ENCODE measurements at regions not wholly inside any gene's neighbourhood (a gene's known extent, or its start where the extent isn't known, plus 50 kb on each side); places are given as distances from the start of the nearest gene placed in this dataset.

GRCh38 chr2:220043155-220043989 is 415.9 kb downstream of the SLC4A3 start:
- TF ChIP-seq CTCF (IDR thresholded peaks at IDR 0.05 in 4 of 5, conservative IDR thresholded peaks at IDR 0.05 in 1 of 5) (no peak), POLR2A (IDR thresholded peaks at IDR 0.05) (no peak)
- no peaks in the 10 kb centered on the region for H3K4me1 ChIP-seq
- no peak for ATAC-seq
- no peaks in the 10 kb centered on the region for H3K27me3 ChIP-seq
- no peak for DNase-seq
- no peaks in the 10 kb centered on the region for H3K9me3 ChIP-seq
- no peaks in the 10 kb centered on the region for H3K36me3 ChIP-seq
- intact Hi-C loops (cut with DNase I; ENCODE audit: low total_unique reads) (no loop called here), in situ Hi-C loops (cut with MboI; ENCODE audit: low sequenced_read_pairs in 4 of 4) (no loop called here)
- H3K4me3 ChIP-seq: no peak overlapping the region
- H3K27ac ChIP-seq: no peak overlapping the region

GRCh38 chr2:220043990-220044335 is 416.5 kb downstream of the SLC4A3 start:
- intact Hi-C loops (cut with DNase I; ENCODE audit: low total_unique reads) (no loop called here), in situ Hi-C loops (cut with MboI; ENCODE audit: low sequenced_read_pairs in 4 of 4) (no loop called here)
- TF ChIP-seq POLR2A (IDR thresholded peaks at IDR 0.05): no peak
- no peak for TF ChIP-seq CTCF (IDR thresholded peaks at IDR 0.05 in 4 of 5, conservative IDR thresholded peaks at IDR 0.05 in 1 of 5)
- Histone ChIP-seq H3K36me3 (no peaks in the 10 kb centered on the region), H3K27me3 (no peaks in the 10 kb centered on the region), H3K27ac (no peak overlapping the region), H3K4me3 (no peak overlapping the region), H3K9me3 (no peaks in the 10 kb centered on the region), H3K4me1 (no peaks in the 10 kb centered on the region)
- ATAC-seq (no peak), DNase-seq (no peak)

- H3K4me3 ChIP-seq: no peak overlapping the region
- in situ Hi-C loops (cut with MboI; ENCODE audit: low sequenced_read_pairs in 4 of 4) (no loop called here), intact Hi-C loops (cut with DNase I; ENCODE audit: low total_unique reads) (no loop called here)
- no peaks in the 10 kb centered on the region for H3K27me3 ChIP-seq
- ATAC-seq (no peak), DNase-seq (no peak)
- H3K27ac ChIP-seq: no peak overlapping the region
- H3K4me1 ChIP-seq: no peaks in the 10 kb centered on the region
- no peak for TF ChIP-seq POLR2A (IDR thresholded peaks at IDR 0.05)
- TF ChIP-seq CTCF (IDR thresholded peaks at IDR 0.05 in 4 of 5, conservative IDR thresholded peaks at IDR 0.05 in 1 of 5): no peak
- H3K9me3 ChIP-seq: no peaks in the 10 kb centered on the region
- H3K36me3 ChIP-seq: no peaks in the 10 kb centered on the region
Observed at GRCh38 chr2:220044383-220044782, 417.0 kb downstream of the SLC4A3 start.

- Histone ChIP-seq H3K27me3 (no peaks in the 10 kb centered on the region), H3K4me3 (no peak overlapping the region), H3K27ac (no peak overlapping the region), H3K9me3 (no peaks in the 10 kb centered on the region), H3K4me1 (no peaks in the 10 kb centered on the region), H3K36me3 (no peaks in the 10 kb centered on the region)
- no peak for DNase-seq
- in situ Hi-C loops (cut with MboI; ENCODE audit: low sequenced_read_pairs in 4 of 4): no loop called here
- ATAC-seq: no peak
- TF ChIP-seq POLR2A (IDR thresholded peaks at IDR 0.05) (no peak), CTCF (IDR thresholded peaks at IDR 0.05 in 4 of 5, conservative IDR thresholded peaks at IDR 0.05 in 1 of 5) (no peak)
- intact Hi-C loops (cut with DNase I; ENCODE audit: low total_unique reads): no loop called here
Observed at GRCh38 chr2:220046507-220046906, 419.1 kb downstream of the SLC4A3 start.

GRCh38 chr2:220051716-220052115 is 424.3 kb downstream of the SLC4A3 start:
- TF ChIP-seq CTCF (IDR thresholded peaks at IDR 0.05 in 4 of 5, conservative IDR thresholded peaks at IDR 0.05 in 1 of 5): no peak
- no peak for TF ChIP-seq POLR2A (IDR thresholded peaks at IDR 0.05)
- no peaks in the 10 kb centered on the region for H3K4me1 ChIP-seq
- ATAC-seq (no peak), DNase-seq (no peak)
- H3K36me3 ChIP-seq: no peaks in the 10 kb centered on the region
- no peaks in the 10 kb centered on the region for H3K27me3 ChIP-seq
- H3K9me3 ChIP-seq: no peaks in the 10 kb centered on the region
- in situ Hi-C loops (cut with MboI; ENCODE audit: low sequenced_read_pairs in 4 of 4): no loop called here
- H3K27ac ChIP-seq: no peak overlapping the region
- intact Hi-C loops (cut with DNase I; ENCODE audit: low total_unique reads): no loop called here
- no peak overlapping the region for H3K4me3 ChIP-seq

Data from gastrocnemius medialis (tissue), 4 donors.